GM19455 (cell line): ENCODE measurements at regions not wholly inside any gene's neighbourhood (a gene's known extent, or its start where the extent isn't known, plus 50 kb on each side); places are given as distances from the start of the nearest gene placed in this dataset.
"Not testable (repeated sequence)": the region's sequence is repeated elsewhere in the genome, so short reads cannot be mapped to it uniquely, and the experiment has no call there.

ENCODE experiments used
- ATAC-seq: cut with Tn5 transposase; IDR thresholded peaks from one replicate; pipeline ENCODE4 v1.9.1; 2021; ENCODE audit not compliant: unreplicated experiment

GRCh38 chr13:24931450-24932251 is 164.3 kb upstream of the PABPC3 start:
- no peak for ATAC-seq

GRCh38 chr13:24933106-24934023 is 162.6 kb upstream of the PABPC3 start:
- ATAC-seq = not testable (repeated sequence)

- ATAC-seq = not testable (repeated sequence)
Observed at GRCh38 chr13:24934024-24934385, 161.9 kb upstream of the PABPC3 start.

- ATAC-seq = no peak
Observed at GRCh38 chr13:24938966-24939365, 157.0 kb upstream of the PABPC3 start.

- not testable (repeated sequence) for ATAC-seq
Observed at GRCh38 chr13:24941023-24941713, 154.8 kb upstream of the PABPC3 start.

GRCh38 chr13:24943136-24943535 is 152.8 kb upstream of the PABPC3 start:
- no peak for ATAC-seq

GRCh38 chr13:24944073-24944472 is 151.9 kb upstream of the PABPC3 start:
- not testable (repeated sequence) for ATAC-seq

GRCh38 chr13:24948977-24949376 is 147.0 kb upstream of the PABPC3 start:
- ATAC-seq = not testable (repeated sequence)

GRCh38 chr13:24950611-24951010 is 145.3 kb upstream of the PABPC3 start:
- not testable (repeated sequence) for ATAC-seq

GRCh38 chr13:24967970-24968369 is 128.0 kb upstream of the PABPC3 start:
- ATAC-seq = not testable (repeated sequence)

GRCh38 chr13:24968416-24968815 is 127.5 kb upstream of the PABPC3 start:
- not testable (repeated sequence) for ATAC-seq

GRCh38 chr13:24973102-24973501 is 122.8 kb upstream of the PABPC3 start:
- not testable (repeated sequence) for ATAC-seq

GRCh38 chr13:24981181-24981803 is 114.6 kb upstream of the PABPC3 start:
- ATAC-seq = not testable (repeated sequence)

GRCh38 chr13:24982333-24982999 is 113.5 kb upstream of the PABPC3 start:
- ATAC-seq = no peak

GRCh38 chr13:24983094-24983493 is 112.8 kb upstream of the PABPC3 start:
- ATAC-seq = no peak

- no peak for ATAC-seq
Observed at GRCh38 chr13:24984134-24984533, 111.8 kb upstream of the PABPC3 start.

- ATAC-seq = no peak
Observed at GRCh38 chr13:24985107-24985506, 110.8 kb upstream of the PABPC3 start.

GRCh38 chr13:24985896-24986295 is 110.0 kb upstream of the PABPC3 start:
- ATAC-seq = no peak

GRCh38 chr13:24986826-24987225 is 109.1 kb upstream of the PABPC3 start:
- no peak for ATAC-seq

- not testable (repeated sequence) for ATAC-seq
Observed at GRCh38 chr13:24989959-24990358, 106.0 kb upstream of the PABPC3 start.
